ENCODE measurements at regions not wholly inside any gene's neighbourhood (a gene's known extent, or its start where the extent isn't known, plus 50 kb on each side); places are given as distances from the start of the nearest gene placed in this dataset.

DNA sequence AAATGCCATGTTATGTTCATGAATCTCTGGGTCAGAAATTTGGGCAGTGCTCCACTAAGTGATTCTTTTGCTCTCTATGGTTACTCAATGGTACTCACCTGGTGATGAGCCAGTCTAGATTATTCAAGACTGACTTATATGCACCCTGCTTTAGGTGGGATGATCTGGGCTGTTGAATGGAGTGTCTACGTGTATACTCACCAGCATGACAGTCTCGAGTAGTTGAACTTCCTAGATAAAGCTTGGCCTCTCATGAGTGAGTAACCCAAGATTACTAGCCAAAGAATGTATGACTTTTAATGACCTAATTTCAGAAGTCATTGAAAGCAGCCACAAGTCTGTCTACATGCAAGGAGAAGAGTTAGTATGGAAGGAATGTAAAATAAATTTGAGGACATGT, 77.5 kb upstream of the CADM2 start:
- TF ChIP-seq, protein P1, sequence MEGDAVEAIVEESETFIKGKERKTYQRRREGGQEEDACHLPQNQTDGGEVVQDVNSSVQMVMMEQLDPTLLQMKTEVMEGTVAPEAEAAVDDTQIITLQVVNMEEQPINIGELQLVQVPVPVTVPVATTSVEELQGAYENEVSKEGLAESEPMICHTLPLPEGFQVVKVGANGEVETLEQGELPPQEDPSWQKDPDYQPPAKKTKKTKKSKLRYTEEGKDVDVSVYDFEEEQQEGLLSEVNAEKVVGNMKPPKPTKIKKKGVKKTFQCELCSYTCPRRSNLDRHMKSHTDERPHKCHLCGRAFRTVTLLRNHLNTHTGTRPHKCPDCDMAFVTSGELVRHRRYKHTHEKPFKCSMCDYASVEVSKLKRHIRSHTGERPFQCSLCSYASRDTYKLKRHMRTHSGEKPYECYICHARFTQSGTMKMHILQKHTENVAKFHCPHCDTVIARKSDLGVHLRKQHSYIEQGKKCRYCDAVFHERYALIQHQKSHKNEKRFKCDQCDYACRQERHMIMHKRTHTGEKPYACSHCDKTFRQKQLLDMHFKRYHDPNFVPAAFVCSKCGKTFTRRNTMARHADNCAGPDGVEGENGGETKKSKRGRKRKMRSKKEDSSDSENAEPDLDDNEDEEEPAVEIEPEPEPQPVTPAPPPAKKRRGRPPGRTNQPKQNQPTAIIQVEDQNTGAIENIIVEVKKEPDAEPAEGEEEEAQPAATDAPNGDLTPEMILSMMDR (IDR thresholded peaks at IDR 0.05), result no peak

DNA sequence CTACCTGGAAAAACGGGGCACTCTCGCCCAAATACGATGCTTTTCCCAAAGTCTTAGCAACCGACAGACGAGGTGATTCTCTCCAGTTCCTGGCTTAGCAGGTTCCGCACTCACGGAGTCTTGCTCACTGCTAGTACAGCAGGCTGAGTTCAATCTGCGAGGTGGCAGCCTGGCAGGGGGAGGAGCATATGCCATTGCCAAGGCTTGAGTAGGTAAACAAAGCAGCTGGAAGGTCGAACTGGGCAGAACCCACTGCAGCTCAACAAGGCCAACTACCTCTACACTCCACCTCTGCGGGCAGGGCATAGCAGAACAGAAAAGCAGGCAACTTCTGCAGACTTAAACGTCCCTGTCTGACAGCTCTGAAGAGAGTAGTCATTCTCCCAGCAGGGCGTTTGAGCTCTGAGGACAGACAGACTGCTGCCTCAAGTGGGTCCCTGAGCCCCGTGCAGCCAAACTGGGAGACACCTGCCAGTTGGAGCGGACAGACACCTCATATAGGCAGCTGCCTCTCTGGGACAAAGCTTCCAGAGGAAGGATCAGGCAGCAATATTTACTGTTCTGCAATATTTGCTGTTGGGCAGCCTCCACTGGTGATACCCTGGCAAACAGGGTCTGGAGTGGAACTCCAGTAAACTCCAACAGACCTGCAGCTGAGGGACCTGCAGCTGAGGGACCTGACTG, 73.4 kb upstream of the CADM2 start:
- TF ChIP-seq, protein P1 (IDR thresholded peaks at IDR 0.05), result no peak

DNA sequence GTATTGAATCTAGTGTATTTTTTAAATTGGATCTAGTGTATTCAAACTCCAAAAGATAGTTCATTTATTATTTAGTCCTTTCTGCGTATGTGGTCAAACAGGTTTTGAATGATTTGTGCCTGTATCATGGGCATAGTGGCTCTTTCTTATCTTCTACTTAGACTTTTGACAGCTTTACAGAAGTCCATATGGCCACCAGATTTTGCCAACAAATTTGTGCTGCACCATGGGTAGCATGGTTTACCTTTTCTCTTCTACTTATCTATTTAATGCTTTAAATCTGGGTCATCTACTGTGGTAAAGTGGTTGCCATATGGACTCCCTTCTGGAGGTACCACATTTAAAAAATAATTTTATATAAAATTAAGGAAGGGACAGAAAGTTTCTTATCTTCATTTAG, 66.9 kb upstream of the CADM2 start:
- TF ChIP-seq, protein P1 (IDR thresholded peaks at IDR 0.05), result no peak

DNA sequence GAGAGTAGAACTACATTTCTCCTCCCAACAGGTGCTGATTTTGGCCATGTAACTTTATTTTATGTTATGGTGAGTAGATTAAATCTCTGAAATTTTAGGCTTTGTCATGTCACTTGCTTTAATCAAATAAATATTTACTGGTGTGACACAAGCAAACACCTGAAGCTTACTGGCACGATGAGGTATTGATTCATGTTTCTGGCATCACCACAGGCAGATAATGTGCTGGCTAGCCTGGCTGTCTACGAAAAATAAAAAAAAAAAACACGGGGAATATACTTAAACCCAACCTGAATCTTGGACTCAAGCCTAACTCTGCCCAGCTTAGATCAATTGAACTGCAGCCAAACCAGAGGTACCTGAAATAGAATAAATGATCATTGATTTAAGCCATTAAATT, 65.6 kb upstream of the CADM2 start:
- TF ChIP-seq, protein P1 (IDR thresholded peaks at IDR 0.05), result no peak

DNA sequence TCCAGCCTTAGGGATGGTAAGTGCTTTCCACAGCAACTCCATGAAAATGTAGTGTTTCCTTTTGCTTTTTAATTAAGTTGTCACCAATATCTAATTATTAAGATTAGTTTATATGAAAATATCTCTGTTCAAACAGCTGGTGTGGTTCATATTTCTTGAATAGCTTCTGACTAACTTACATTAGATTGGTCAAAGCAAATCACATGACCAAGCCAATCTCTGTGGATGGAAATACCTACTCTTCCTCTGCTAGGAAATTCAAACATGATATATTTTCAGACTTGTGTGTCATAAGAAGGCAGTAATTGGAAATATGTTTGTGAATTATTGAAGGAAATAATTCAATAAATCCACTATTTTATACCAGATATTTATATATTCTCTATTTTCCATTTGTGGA, 54.6 kb upstream of the CADM2 start:
- TF ChIP-seq, protein P1 (IDR thresholded peaks at IDR 0.05), result no peak

DNA sequence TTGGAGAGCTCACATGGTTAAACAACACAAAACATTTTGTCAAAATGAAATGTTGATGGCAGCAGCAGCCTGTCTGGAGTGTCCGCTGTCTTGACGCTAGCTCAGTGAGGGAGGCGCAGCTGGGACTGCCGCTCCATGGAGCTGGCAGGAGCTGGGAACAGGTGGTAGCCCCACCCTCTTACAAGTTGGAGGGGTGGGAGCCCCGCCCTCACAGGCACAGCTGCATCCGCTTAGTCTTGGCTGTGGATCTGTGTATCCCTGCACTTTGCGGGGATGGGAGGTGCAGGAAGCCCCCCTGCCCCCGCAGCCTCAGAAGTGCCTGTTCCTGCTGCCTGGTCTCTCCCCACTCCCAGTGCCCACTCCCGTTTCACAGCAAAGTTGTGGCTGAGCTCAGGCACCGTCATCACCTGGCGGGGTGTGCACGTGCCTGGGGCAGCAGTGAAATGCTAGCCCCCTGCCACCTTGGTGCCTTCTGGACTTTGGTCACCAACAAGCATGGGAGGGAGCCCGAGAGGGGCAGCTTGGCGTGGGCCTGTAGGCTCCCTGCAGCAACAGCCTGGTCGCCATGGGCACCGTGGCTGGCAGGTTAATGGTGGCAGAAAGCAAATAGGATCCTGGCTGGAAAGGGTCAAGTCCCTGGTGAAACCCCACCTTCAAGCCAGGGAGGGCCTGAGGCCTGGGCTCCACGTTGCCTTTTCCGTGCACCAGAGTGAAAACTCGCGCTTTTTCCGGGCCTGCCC, 53.8 kb upstream of the CADM2 start:
- TF ChIP-seq, protein P1 (IDR thresholded peaks at IDR 0.05), result no peak

DNA sequence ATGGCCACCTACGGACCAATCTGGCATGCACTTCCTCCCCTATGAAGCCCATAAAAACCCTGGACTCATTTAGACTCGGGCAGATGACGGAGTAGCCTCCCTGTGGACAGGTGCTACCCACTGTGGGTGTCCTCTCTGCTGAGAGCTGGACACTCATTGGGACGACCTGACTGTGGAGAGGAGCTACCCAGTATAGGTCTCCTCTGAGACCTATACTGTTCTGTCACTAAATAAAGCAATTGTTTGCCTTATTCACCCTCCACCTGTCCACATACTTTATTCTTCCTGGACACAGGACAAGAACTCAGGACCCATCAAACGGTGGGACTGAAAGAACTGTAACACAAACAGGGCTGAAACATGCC, 53.3 kb upstream of the CADM2 start:
- TF ChIP-seq, protein P1 (IDR thresholded peaks at IDR 0.05), result no peak

Data from LNCAP (cell line).